ENCODE measurements at regions not wholly inside any gene's neighbourhood (a gene's known extent, or its start where the extent isn't known, plus 50 kb on each side); places are given as distances from the start of the nearest gene placed in this dataset.

DNA sequence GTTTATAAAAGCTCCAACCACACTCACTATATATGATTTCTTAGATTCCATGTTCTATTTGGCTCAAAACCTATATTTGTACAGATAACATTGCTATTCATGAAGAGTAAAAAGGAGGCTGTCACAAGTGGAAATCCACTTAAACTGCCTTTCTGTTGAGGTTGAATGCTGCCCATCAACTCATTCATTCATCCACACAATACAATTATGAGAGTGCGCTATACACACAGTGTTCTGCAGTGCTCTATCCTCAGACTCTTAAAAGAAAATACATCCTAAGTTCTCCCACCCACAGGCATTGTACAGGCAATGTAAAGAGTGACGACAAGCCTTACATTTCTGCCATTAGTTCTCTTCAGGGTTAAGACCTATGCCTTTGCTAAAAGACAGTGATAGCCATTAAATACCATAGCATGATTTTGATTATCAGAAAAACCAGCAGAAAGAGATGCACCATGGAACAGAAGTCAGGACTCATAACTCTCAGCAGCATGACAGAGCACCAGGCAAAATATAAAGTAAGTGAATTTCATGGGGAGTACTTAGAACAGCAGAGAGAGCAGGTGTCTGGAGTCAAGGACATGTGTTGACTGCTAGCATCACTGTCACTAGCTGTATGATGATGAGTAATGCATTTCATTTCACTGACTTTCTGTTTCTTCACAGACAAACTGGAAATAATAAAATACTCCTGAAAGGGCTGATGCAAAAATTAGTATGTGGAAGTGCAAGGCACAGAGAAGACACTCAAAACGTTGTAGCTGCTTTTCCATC, 218.0 kb downstream of the RBM26 start:
- TF ChIP-seq, protein P1, sequence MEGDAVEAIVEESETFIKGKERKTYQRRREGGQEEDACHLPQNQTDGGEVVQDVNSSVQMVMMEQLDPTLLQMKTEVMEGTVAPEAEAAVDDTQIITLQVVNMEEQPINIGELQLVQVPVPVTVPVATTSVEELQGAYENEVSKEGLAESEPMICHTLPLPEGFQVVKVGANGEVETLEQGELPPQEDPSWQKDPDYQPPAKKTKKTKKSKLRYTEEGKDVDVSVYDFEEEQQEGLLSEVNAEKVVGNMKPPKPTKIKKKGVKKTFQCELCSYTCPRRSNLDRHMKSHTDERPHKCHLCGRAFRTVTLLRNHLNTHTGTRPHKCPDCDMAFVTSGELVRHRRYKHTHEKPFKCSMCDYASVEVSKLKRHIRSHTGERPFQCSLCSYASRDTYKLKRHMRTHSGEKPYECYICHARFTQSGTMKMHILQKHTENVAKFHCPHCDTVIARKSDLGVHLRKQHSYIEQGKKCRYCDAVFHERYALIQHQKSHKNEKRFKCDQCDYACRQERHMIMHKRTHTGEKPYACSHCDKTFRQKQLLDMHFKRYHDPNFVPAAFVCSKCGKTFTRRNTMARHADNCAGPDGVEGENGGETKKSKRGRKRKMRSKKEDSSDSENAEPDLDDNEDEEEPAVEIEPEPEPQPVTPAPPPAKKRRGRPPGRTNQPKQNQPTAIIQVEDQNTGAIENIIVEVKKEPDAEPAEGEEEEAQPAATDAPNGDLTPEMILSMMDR (IDR thresholded peaks at IDR 0.05; ENCODE audit: low read depth, low read length, poor library complexity, severe bottlenecking) = no peak
- TF ChIP-seq EZH2phosphoT487 (IDR thresholded peaks at IDR 0.05; ENCODE audit: borderline replicate concordance, low read length) = no peak
